HG03520 (cell line): ENCODE measurements at regions not wholly inside any gene's neighbourhood (a gene's known extent, or its start where the extent isn't known, plus 50 kb on each side); places are given as distances from the start of the nearest gene placed in this dataset.

Source experiments
- ATAC-seq: cut with Tn5 transposase; IDR thresholded peaks from one replicate; pipeline ENCODE4 v1.9.1; 2021; ENCODE audit warnings: mild to moderate bottlenecking, moderate library complexity; ENCODE audit not compliant: unreplicated experiment

GRCh38 chr6:129778793-129779192 is 68.8 kb upstream of the ARHGAP18 start:
- no peak for ATAC-seq

GRCh38 chr6:129777371-129777770 is 67.4 kb upstream of the ARHGAP18 start:
- ATAC-seq = no peak

GRCh38 chr6:129776542-129777330 is 66.8 kb upstream of the ARHGAP18 start:
- ATAC-seq = no peak

GRCh38 chr6:129774697-129775447 is 64.9 kb upstream of the ARHGAP18 start:
- no peak for ATAC-seq

GRCh38 chr6:129773304-129773703 is 63.3 kb upstream of the ARHGAP18 start:
- ATAC-seq = no peak

GRCh38 chr6:129771678-129772077 is 61.7 kb upstream of the ARHGAP18 start:
- no peak for ATAC-seq

GRCh38 chr6:129767776-129768485 is 58.0 kb upstream of the ARHGAP18 start:
- ATAC-seq = no peak

GRCh38 chr6:129766959-129767728 is 57.2 kb upstream of the ARHGAP18 start:
- ATAC-seq = peak; percentile 87

GRCh38 chr6:129764761-129765407 is 54.9 kb upstream of the ARHGAP18 start:
- no peak for ATAC-seq

GRCh38 chr6:129759796-129760605 is 50.0 kb upstream of the ARHGAP18 start:
- no peak for ATAC-seq
